ENCODE measurements at regions not wholly inside any gene's neighbourhood (a gene's known extent, or its start where the extent isn't known, plus 50 kb on each side); places are given as distances from the start of the nearest gene placed in this dataset.

- Histone ChIP-seq H3K27ac (ENCODE audit: insufficient read depth, low read depth, low read length) (no peak overlapping the region), H3K4me2 (ENCODE audit: insufficient read depth, low read length) (no peak overlapping the region), H3K4me1 (ENCODE audit: control insufficient read depth, extremely low read depth, insufficient read depth, low read length) (peaks cover 5% of the 10 kb centered on the region), H3K27me3 (ENCODE audit: control insufficient read depth in 2 of 2, insufficient read depth in 2 of 2, low read length in 2 of 2) (no peaks in the 10 kb centered on the region), H4K20me1 (replicated peaks; ENCODE audit: control insufficient read depth, extremely low read depth, insufficient read depth, low read length) (no peaks in the 10 kb centered on the region), H3K4me3 (replicated peaks in 1 of 3; ENCODE audit: insufficient read depth in 1 of 3, low read depth in 1 of 3, low read length in 3 of 3) (no peak overlapping the region), H3K36me3 (ENCODE audit: control insufficient read depth in 2 of 2, extremely low read depth in 1 of 2, insufficient read depth in 2 of 2, low read length in 2 of 2) (no peaks in the 10 kb centered on the region), H3K9ac (replicated peaks; ENCODE audit: extremely low read depth, insufficient read depth, low read length) (no peak overlapping the region), H3K9me3 (replicated peaks; ENCODE audit: control insufficient read depth, insufficient read depth, low read length) (no peaks in the 10 kb centered on the region), H2AFZ (ENCODE audit: low read depth, low read length) (no peak overlapping the region), H3K79me2 (ENCODE audit: control insufficient read depth, insufficient read depth, low read length) (no peaks in the 10 kb centered on the region), H3K9me1 (replicated peaks; ENCODE audit: control insufficient read depth, extremely low read depth, insufficient read depth, low read length) (no peaks in the 10 kb centered on the region)
- dilution Hi-C loops (cut with MboI; ENCODE audit: extremely low pct_ligation_motif_present, low sequenced_read_pairs) (no loop called here), intact Hi-C loops (cut with micrococcal nuclease) (no loop called here)
- DNase-seq (ENCODE audit: low read depth, low spot score), result no peak
- POLR2A ChIA-PET, result no interaction called here
- TF ChIP-seq POLR2AphosphoS5 (IDR thresholded peaks at IDR 0.05; ENCODE audit: insufficient read depth, low read depth, low read length) (no peak), MYC (IDR thresholded peaks at IDR 0.05; ENCODE audit: low read depth, low read length) (no peak), EZH2 (IDR thresholded peaks at IDR 0.05; ENCODE audit: borderline replicate concordance, low read depth, low read length, severe bottlenecking) (no peak), POLR2A (IDR thresholded peaks at IDR 0.05; ENCODE audit: low read depth, low read length) (no peak), CTCF (IDR thresholded peaks at IDR 0.05; ENCODE audit: extremely low read depth in 1 of 2, insufficient read depth in 1 of 2, low read depth in 1 of 2, low read length in 2 of 2) (no peak)
- CTCF ChIA-PET, result interaction anchor here (1.0 to 1.9 kb wide), 4 partner anchors 16 to 84 kb away, joined by 3 to 6 read pairs (median 4); no protein-coding TSS in a partner anchor
- peak; percentile 15 for FAIRE-seq
- no TSS peak for BruUV-seq (replicated peaks)
Measured at GRCh38 chr20:22776369-22776768, 192.0 kb upstream of the FOXA2 start.

- no peak overlapping the region for H3K4me3 ChIP-seq (replicated peaks in 1 of 3; ENCODE audit: insufficient read depth in 1 of 3, low read depth in 1 of 3, low read length in 3 of 3)
- H3K4me2 ChIP-seq (ENCODE audit: insufficient read depth, low read length), result no peak overlapping the region
- TF ChIP-seq MAX (IDR thresholded peaks at IDR 0.05; ENCODE audit: insufficient read depth, insufficient read length), result no peak
- no peak for TF ChIP-seq GATA2 (IDR thresholded peaks at IDR 0.05; ENCODE audit: insufficient read depth, insufficient read length, low read depth, low read length)
- no peak for TF ChIP-seq CTCF (IDR thresholded peaks at IDR 0.05; ENCODE audit: extremely low read depth in 1 of 2, insufficient read depth in 1 of 2, low read depth in 1 of 2, low read length in 2 of 2)
- TF ChIP-seq POLR2AphosphoS5 (IDR thresholded peaks at IDR 0.05; ENCODE audit: insufficient read depth, low read depth, low read length), result no peak
- TF ChIP-seq POLR2A (IDR thresholded peaks at IDR 0.05; ENCODE audit: low read depth, low read length), result no peak
- no peak for TF ChIP-seq JUN (IDR thresholded peaks at IDR 0.05; ENCODE audit: borderline replicate concordance, insufficient read depth, insufficient read length, low read depth)
- TF ChIP-seq EZH2 (IDR thresholded peaks at IDR 0.05; ENCODE audit: borderline replicate concordance, low read depth, low read length, severe bottlenecking), result no peak
- intact Hi-C loops (cut with micrococcal nuclease) (no loop called here), dilution Hi-C loops (cut with MboI; ENCODE audit: extremely low pct_ligation_motif_present, low sequenced_read_pairs) (no loop called here)
- POLR2A ChIA-PET, result no interaction called here
- no TSS peak for BruUV-seq (replicated peaks)
- DNase-seq (ENCODE audit: low read depth, low spot score) (no peak), FAIRE-seq (no peak)
- no peaks in the 10 kb centered on the region for H3K9me1 ChIP-seq (replicated peaks; ENCODE audit: control insufficient read depth, extremely low read depth, insufficient read depth, low read length)
- no peaks in the 10 kb centered on the region for H4K20me1 ChIP-seq (replicated peaks; ENCODE audit: control insufficient read depth, extremely low read depth, insufficient read depth, low read length)
- H3K27me3 ChIP-seq (ENCODE audit: control insufficient read depth in 2 of 2, insufficient read depth in 2 of 2, low read length in 2 of 2), result no peaks in the 10 kb centered on the region
- no peaks in the 10 kb centered on the region for H3K9me3 ChIP-seq (replicated peaks; ENCODE audit: control insufficient read depth, insufficient read depth, low read length)
- no peaks in the 10 kb centered on the region for H3K4me1 ChIP-seq (ENCODE audit: control insufficient read depth, extremely low read depth, insufficient read depth, low read length)
- no peaks in the 10 kb centered on the region for H3K36me3 ChIP-seq (ENCODE audit: control insufficient read depth in 2 of 2, extremely low read depth in 1 of 2, insufficient read depth in 2 of 2, low read length in 2 of 2)
- H2AFZ ChIP-seq (ENCODE audit: low read depth, low read length), result no peak overlapping the region
- no peaks in the 10 kb centered on the region for H3K79me2 ChIP-seq (ENCODE audit: control insufficient read depth, insufficient read depth, low read length)
- H3K27ac ChIP-seq (ENCODE audit: insufficient read depth, low read depth, low read length), result no peak overlapping the region
- H3K9ac ChIP-seq (replicated peaks; ENCODE audit: extremely low read depth, insufficient read depth, low read length), result no peak overlapping the region
- CTCF ChIA-PET, result no interaction called here
Measured at GRCh38 chr20:22779878-22780277, 195.5 kb upstream of the FOXA2 start.

Data from endothelial cell of umbilical vein (primary cell).